Amniotic stem cell (primary cell): ENCODE measurements at regions not wholly inside any gene's neighbourhood (a gene's known extent, or its start where the extent isn't known, plus 50 kb on each side); places are given as distances from the start of the nearest gene placed in this dataset.

Experiments
- DNase-seq: peaks from one replicate; lab custom pipeline; 2025; lab: John Stamatoyannopoulos, UW

- no peak for DNase-seq
Measured at GRCh38 chr11:106461148-106461691, 383.8 kb downstream of the AASDHPPT start.

GRCh38 chr11:106461839-106462545 lies 384.5 kb downstream of the AASDHPPT start:
- no peak for DNase-seq

GRCh38 chr11:106463154-106463553 lies 385.7 kb downstream of the AASDHPPT start:
- no peak for DNase-seq

- DNase-seq: no peak
Measured at GRCh38 chr11:106463796-106464201, 386.3 kb downstream of the AASDHPPT start.

GRCh38 chr11:106464728-106465127 lies 387.3 kb downstream of the AASDHPPT start:
- no peak for DNase-seq

- DNase-seq: peak; percentile 13
Measured at GRCh38 chr11:106466521-106467080, 389.1 kb downstream of the AASDHPPT start.

- DNase-seq: no peak
Measured at GRCh38 chr11:106467501-106467900, 390.0 kb downstream of the AASDHPPT start.

- no peak for DNase-seq
Measured at GRCh38 chr11:106468086-106468485, 390.6 kb downstream of the AASDHPPT start.

GRCh38 chr11:106468531-106468930 lies 391.1 kb downstream of the AASDHPPT start:
- no peak for DNase-seq

- no peak for DNase-seq
Measured at GRCh38 chr11:106470230-106470629, 392.8 kb downstream of the AASDHPPT start.

- DNase-seq: no peak
Measured at GRCh38 chr11:106471276-106471675, 393.8 kb downstream of the AASDHPPT start.

- DNase-seq: no peak
Measured at GRCh38 chr11:106473089-106473722, 395.7 kb downstream of the AASDHPPT start.

GRCh38 chr11:106474274-106474673 lies 396.8 kb downstream of the AASDHPPT start:
- no peak for DNase-seq

GRCh38 chr11:106475181-106475580 lies 397.7 kb downstream of the AASDHPPT start:
- no peak for DNase-seq

- DNase-seq: no peak
Measured at GRCh38 chr11:106477776-106478175, 400.3 kb downstream of the AASDHPPT start.

GRCh38 chr11:106479646-106480045 lies 402.2 kb downstream of the AASDHPPT start:
- DNase-seq: no peak

- no peak for DNase-seq
Measured at GRCh38 chr11:106480581-106481190, 403.2 kb downstream of the AASDHPPT start.

- no peak for DNase-seq
Measured at GRCh38 chr11:106482917-106483785, 405.7 kb downstream of the AASDHPPT start.

GRCh38 chr11:106491751-106492150 lies 414.3 kb downstream of the AASDHPPT start:
- DNase-seq: no peak

- no peak for DNase-seq
Measured at GRCh38 chr11:106493751-106494150, 416.3 kb downstream of the AASDHPPT start.

- no peak for DNase-seq
Measured at GRCh38 chr11:106495046-106495445, 417.6 kb downstream of the AASDHPPT start.

GRCh38 chr11:106496677-106497076 lies 419.2 kb downstream of the AASDHPPT start:
- DNase-seq: no peak
